ENCODE measurements at regions not wholly inside any gene's neighbourhood (a gene's known extent, or its start where the extent isn't known, plus 50 kb on each side); places are given as distances from the start of the nearest gene placed in this dataset.

- Histone ChIP-seq H3K36me3 (ENCODE audit: control insufficient read depth, insufficient read depth, low read length) (no peaks in the 10 kb centered on the region), H3K9me3 (ENCODE audit: control insufficient read depth, low read length) (no peaks in the 10 kb centered on the region), H3K4me1 (ENCODE audit: control insufficient read depth, insufficient read depth, low read length, poor library complexity, severe bottlenecking) (peaks cover 6% of the 10 kb centered on the region), H3K4me3 (ENCODE audit: extremely low read depth, insufficient read depth, low read length, poor library complexity, severe bottlenecking) (no peak overlapping the region), H3K27ac (ENCODE audit: low read depth, low read length, severe bottlenecking) (no peak overlapping the region)
- WGBS, 2 experiments (ENCODE audit: insufficient coverage in 2 of 2) = 89 to 96% methylated on average over 2 to 3 of the region's 5 CpGs
Observed at GRCh38 chr11:56932572-56933220, 56.0 kb upstream of the OR5AK2 start.

- Histone ChIP-seq H3K9me3 (ENCODE audit: control insufficient read depth, low read length) (no peaks in the 10 kb centered on the region), H3K4me3 (ENCODE audit: extremely low read depth, insufficient read depth, low read length, poor library complexity, severe bottlenecking) (no peak overlapping the region), H3K4me1 (ENCODE audit: control insufficient read depth, insufficient read depth, low read length, poor library complexity, severe bottlenecking) (peaks cover 3% of the 10 kb centered on the region), H3K36me3 (ENCODE audit: control insufficient read depth, insufficient read depth, low read length) (no peaks in the 10 kb centered on the region), H3K27ac (ENCODE audit: low read depth, low read length, severe bottlenecking) (no peak overlapping the region)
- WGBS, 2 experiments (ENCODE audit: insufficient coverage in 2 of 2) = no CpG with 5 or more reads among the region's 1 CpG
Observed at GRCh38 chr11:56923116-56923515, 65.6 kb upstream of the OR5AK2 start.

GRCh38 chr11:56922421-56922820 lies 66.3 kb upstream of the OR5AK2 start:
- no CpG with 5 or more reads among the region's 1 CpG for WGBS, 2 experiments (ENCODE audit: insufficient coverage in 2 of 2)
- no peak overlapping the region for H3K4me3 ChIP-seq (ENCODE audit: extremely low read depth, insufficient read depth, low read length, poor library complexity, severe bottlenecking)
- H3K9me3 ChIP-seq (ENCODE audit: control insufficient read depth, low read length) = no peaks in the 10 kb centered on the region
- H3K36me3 ChIP-seq (ENCODE audit: control insufficient read depth, insufficient read depth, low read length) = no peaks in the 10 kb centered on the region
- H3K27ac ChIP-seq (ENCODE audit: low read depth, low read length, severe bottlenecking) = no peak overlapping the region
- H3K4me1 ChIP-seq (ENCODE audit: control insufficient read depth, insufficient read depth, low read length, poor library complexity, severe bottlenecking) = peaks cover 4% of the 10 kb centered on the region

GRCh38 chr11:56917708-56918400 lies 70.9 kb upstream of the OR5AK2 start:
- Histone ChIP-seq H3K27ac (ENCODE audit: low read depth, low read length, severe bottlenecking) (peak overlapping the region; percentile 71), H3K36me3 (ENCODE audit: control insufficient read depth, insufficient read depth, low read length) (no peaks in the 10 kb centered on the region), H3K4me3 (ENCODE audit: extremely low read depth, insufficient read depth, low read length, poor library complexity, severe bottlenecking) (no peak overlapping the region), H3K9me3 (ENCODE audit: control insufficient read depth, low read length) (no peaks in the 10 kb centered on the region), H3K4me1 (ENCODE audit: control insufficient read depth, insufficient read depth, low read length, poor library complexity, severe bottlenecking) (peaks cover 4% of the 10 kb centered on the region)
- 80 to 87% methylated on average over 1 to 2 of the region's 3 CpGs for WGBS, 2 experiments (ENCODE audit: insufficient coverage in 2 of 2)

- WGBS, 2 experiments (ENCODE audit: insufficient coverage in 2 of 2) = 91 to 100% methylated on average over 2 of the region's 2 CpGs
- no peak overlapping the region for H3K4me3 ChIP-seq (ENCODE audit: extremely low read depth, insufficient read depth, low read length, poor library complexity, severe bottlenecking)
- no peak overlapping the region for H3K27ac ChIP-seq (ENCODE audit: low read depth, low read length, severe bottlenecking)
Observed at GRCh38 chr11:56916587-56916986, 72.1 kb upstream of the OR5AK2 start.

GRCh38 chr11:56916162-56916561 lies 72.6 kb upstream of the OR5AK2 start:
- WGBS, 2 experiments (ENCODE audit: insufficient coverage in 2 of 2) = 87 to 89% methylated on average over 3 of the region's 5 CpGs
- Histone ChIP-seq H3K4me3 (ENCODE audit: extremely low read depth, insufficient read depth, low read length, poor library complexity, severe bottlenecking) (no peak overlapping the region), H3K36me3 (ENCODE audit: control insufficient read depth, insufficient read depth, low read length) (no peaks in the 10 kb centered on the region), H3K27ac (ENCODE audit: low read depth, low read length, severe bottlenecking) (no peak overlapping the region), H3K9me3 (ENCODE audit: control insufficient read depth, low read length) (no peaks in the 10 kb centered on the region), H3K4me1 (ENCODE audit: control insufficient read depth, insufficient read depth, low read length, poor library complexity, severe bottlenecking) (peaks cover 4% of the 10 kb centered on the region)

More at GRCh38 chr11:56916587-56916986, 72.1 kb upstream of the OR5AK2 start:
- Histone ChIP-seq H3K4me1 (ENCODE audit: control insufficient read depth, insufficient read depth, low read length, poor library complexity, severe bottlenecking) (peaks cover 4% of the 10 kb centered on the region), H3K9me3 (ENCODE audit: control insufficient read depth, low read length) (no peaks in the 10 kb centered on the region), H3K36me3 (ENCODE audit: control insufficient read depth, insufficient read depth, low read length) (no peaks in the 10 kb centered on the region)

- H3K36me3 ChIP-seq (ENCODE audit: control insufficient read depth, insufficient read depth, low read length) = no peaks in the 10 kb centered on the region
- peak overlapping the region; percentile 64 for H3K27ac ChIP-seq (ENCODE audit: low read depth, low read length, severe bottlenecking)
- H3K9me3 ChIP-seq (ENCODE audit: control insufficient read depth, low read length) = no peaks in the 10 kb centered on the region
- H3K4me1 ChIP-seq (ENCODE audit: control insufficient read depth, insufficient read depth, low read length, poor library complexity, severe bottlenecking) = no peaks in the 10 kb centered on the region
- no peak overlapping the region for H3K4me3 ChIP-seq (ENCODE audit: extremely low read depth, insufficient read depth, low read length, poor library complexity, severe bottlenecking)
- 84 to 94% methylated on average over 3 to 4 of the region's 5 CpGs for WGBS, 2 experiments (ENCODE audit: insufficient coverage in 2 of 2)
Observed at GRCh38 chr11:56911312-56911711, 77.4 kb upstream of the OR5AK2 start.

GRCh38 chr11:56910785-56911184 lies 77.9 kb upstream of the OR5AK2 start:
- Histone ChIP-seq H3K9me3 (ENCODE audit: control insufficient read depth, low read length) (no peaks in the 10 kb centered on the region), H3K4me1 (ENCODE audit: control insufficient read depth, insufficient read depth, low read length, poor library complexity, severe bottlenecking) (no peaks in the 10 kb centered on the region), H3K36me3 (ENCODE audit: control insufficient read depth, insufficient read depth, low read length) (no peaks in the 10 kb centered on the region), H3K4me3 (ENCODE audit: extremely low read depth, insufficient read depth, low read length, poor library complexity, severe bottlenecking) (no peak overlapping the region), H3K27ac (ENCODE audit: low read depth, low read length, severe bottlenecking) (peak overlapping the region; percentile 64)
- 87 to 97% methylated on average over 7 to 8 of the region's 9 CpGs for WGBS, 2 experiments (ENCODE audit: insufficient coverage in 2 of 2)

GRCh38 chr11:56910046-56910773 lies 78.5 kb upstream of the OR5AK2 start:
- Histone ChIP-seq H3K9me3 (ENCODE audit: control insufficient read depth, low read length) (no peaks in the 10 kb centered on the region), H3K4me1 (ENCODE audit: control insufficient read depth, insufficient read depth, low read length, poor library complexity, severe bottlenecking) (no peaks in the 10 kb centered on the region), H3K4me3 (ENCODE audit: extremely low read depth, insufficient read depth, low read length, poor library complexity, severe bottlenecking) (no peak overlapping the region), H3K27ac (ENCODE audit: low read depth, low read length, severe bottlenecking) (no peak overlapping the region), H3K36me3 (ENCODE audit: control insufficient read depth, insufficient read depth, low read length) (no peaks in the 10 kb centered on the region)
- WGBS, 2 experiments (ENCODE audit: insufficient coverage in 2 of 2) = 100% methylated on average over 1 of the region's 10 CpGs

GRCh38 chr11:56909563-56909962 lies 79.2 kb upstream of the OR5AK2 start:
- no CpG with 5 or more reads among the region's 1 CpG for WGBS, 2 experiments (ENCODE audit: insufficient coverage in 2 of 2)
- Histone ChIP-seq H3K36me3 (ENCODE audit: control insufficient read depth, insufficient read depth, low read length) (no peaks in the 10 kb centered on the region), H3K4me1 (ENCODE audit: control insufficient read depth, insufficient read depth, low read length, poor library complexity, severe bottlenecking) (no peaks in the 10 kb centered on the region), H3K27ac (ENCODE audit: low read depth, low read length, severe bottlenecking) (no peak overlapping the region), H3K9me3 (ENCODE audit: control insufficient read depth, low read length) (no peaks in the 10 kb centered on the region), H3K4me3 (ENCODE audit: extremely low read depth, insufficient read depth, low read length, poor library complexity, severe bottlenecking) (no peak overlapping the region)
